SU-DHL-6 (cell line): ENCODE measurements at regions not wholly inside any gene's neighbourhood (a gene's known extent, or its start where the extent isn't known, plus 50 kb on each side); places are given as distances from the start of the nearest gene placed in this dataset.

ENCODE experiments used
- H2AFZ ChIP-seq: fragments of 200-600 bp; sonication (generic); 2 replicates; pipeline ENCODE4 v1.6.1; 2014; ENCODE audit warnings: low read depth, mild to moderate bottlenecking, moderate library complexity, mixed read lengths, antibody characterized with exemption, low read length; ENCODE audit not compliant: severe bottlenecking
- H3F3A ChIP-seq: fragments of 200-600 bp; shearing (Covaris generic); 2 replicates; pipeline ENCODE4 v1.6.0; 2016; ENCODE audit warnings: antibody characterized with exemption, mild to moderate bottlenecking; ENCODE audit not compliant: insufficient read depth
- H3K27ac ChIP-seq: fragments of 200-600 bp; sonication (generic); 2 replicates; pipeline ENCODE4 v1.5.1; 2016; ENCODE audit warnings: low read depth, mild to moderate bottlenecking, low read length, moderate library complexity, mixed read lengths
- H3K27me3 ChIP-seq: fragments of 200-600 bp; sonication (generic), shearing (Covaris generic); 2 replicates; pipeline ENCODE4 v1.6.0; 2014; ENCODE audit warnings: mild to moderate bottlenecking, low read length
- H3K36me3 ChIP-seq: fragments of 200-600 bp; sonication (generic); 2 replicates; pipeline ENCODE4 v1.6.1; 2014; ENCODE audit warnings: mild to moderate bottlenecking, low read length, mixed read lengths
- H3K4me2 ChIP-seq: fragments of 300-600, 200-600 bp; shearing (Covaris generic), sonication (generic); 2 replicates; pipeline ENCODE4 v1.6.0; 2014; ENCODE audit warnings: low read length, low read depth, mild to moderate bottlenecking; ENCODE audit not compliant: poor library complexity, severe bottlenecking
- H3K4me3 ChIP-seq: fragments of 200-600 bp; sonication (generic); 2 replicates; pipeline ENCODE4 v1.5.1; 2014; ENCODE audit warnings: antibody characterized with exemption, low read length, mild to moderate bottlenecking, mixed read lengths; ENCODE audit not compliant: insufficient read depth, poor library complexity, severe bottlenecking
- H3K79me2 ChIP-seq: fragments of 200-600 bp; sonication (generic); 2 replicates; pipeline ENCODE4 v1.6.1; 2014; ENCODE audit warnings: mild to moderate bottlenecking, low read length, moderate library complexity; ENCODE audit not compliant: insufficient read depth
- H3K9ac ChIP-seq: fragments of 200-600 bp; sonication (generic); 2 replicates; pipeline ENCODE4 v1.7.0; 2014; ENCODE audit warnings: mild to moderate bottlenecking, low read length
- H3K9me2 ChIP-seq: fragments of 200-600 bp; sonication (generic); replicated peaks from 2 replicates; pipeline ENCODE4 v1.6.1; 2014; ENCODE audit warnings: low read length; ENCODE audit not compliant: insufficient read depth
- H3K9me3 ChIP-seq: fragments of 200-600 bp; sonication (generic); 2 replicates; pipeline ENCODE4 v1.6.1; 2014; ENCODE audit warnings: low read length, mixed read lengths; ENCODE audit not compliant: insufficient read depth
- H4K20me1 ChIP-seq: fragments of 200-600 bp; sonication (generic); 2 replicates; pipeline ENCODE4 v1.6.1; 2014; ENCODE audit warnings: low read depth, mild to moderate bottlenecking, antibody characterized with exemption, low read length, moderate library complexity, mixed read lengths
- EZH2phosphoT487 ChIP-seq: fragments of 200-600 bp; sonication (generic), shearing (Covaris generic); conservative IDR thresholded peaks from 2 replicates; pipeline ENCODE4 v1.6.1; 2018; ENCODE audit warnings: mild to moderate bottlenecking, antibody characterized with exemption, low read length, moderate library complexity, mixed read lengths
- TF ChIP-seq, protein P1 (sequence below): fragments of 200-600 bp; sonication (generic); IDR thresholded peaks from one replicate; pipeline ENCODE4 v1.5.1; 2017; ENCODE audit warnings: antibody characterized with exemption, mild to moderate bottlenecking, low read length, moderate library complexity; ENCODE audit not compliant: insufficient read depth, poor library complexity, severe bottlenecking

DNA sequence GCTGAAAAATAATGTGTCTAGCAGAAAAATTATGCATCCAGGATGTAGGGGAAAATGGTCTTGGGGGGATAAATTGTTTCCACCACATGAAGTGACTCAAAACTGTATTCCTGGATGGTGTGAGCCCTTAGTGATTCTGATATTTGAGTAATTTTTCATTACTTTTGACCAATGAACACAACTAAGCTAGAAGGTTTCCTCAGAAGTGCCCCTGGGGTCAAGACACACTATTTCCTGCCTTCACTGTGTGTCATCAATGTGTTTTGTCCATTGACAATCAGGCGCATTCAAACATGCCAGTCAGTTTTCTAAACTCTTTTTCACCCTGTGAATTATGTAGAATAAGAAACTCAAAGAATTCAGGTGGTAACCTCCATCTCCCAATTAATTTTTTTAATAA is 130.5 kb upstream of the REG3G start:
- H3F3A ChIP-seq, result no peaks in the 10 kb centered on the region
- no peaks in the 10 kb centered on the region for H3K36me3 ChIP-seq
- no peak overlapping the region for H3K4me3 ChIP-seq

DNA sequence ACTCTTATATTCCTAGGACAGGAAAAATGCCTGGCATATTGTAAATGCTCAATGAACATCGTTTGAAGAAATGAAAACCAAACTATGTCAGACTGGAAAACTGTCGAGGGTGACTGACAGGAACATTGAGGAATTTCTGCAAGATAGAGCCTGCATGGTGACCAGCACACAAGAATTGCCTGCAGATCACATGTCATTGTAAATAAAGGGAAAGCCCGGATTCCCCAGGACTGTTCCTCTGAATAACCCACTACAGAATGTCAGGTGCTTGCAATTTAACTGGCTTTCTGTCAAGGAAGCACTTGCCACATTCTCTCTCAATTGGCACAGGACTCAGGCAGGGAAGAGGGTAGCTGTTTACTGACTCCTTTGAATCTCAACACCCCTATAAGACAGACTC is 129.0 kb upstream of the REG3G start:
- H3K27me3 ChIP-seq, result no peaks in the 10 kb centered on the region
- no peaks in the 10 kb centered on the region for H3K9me2 ChIP-seq
- H3K4me2 ChIP-seq, result no peak overlapping the region
- H3K4me3 ChIP-seq, result no peak overlapping the region
- no peak overlapping the region for H2AFZ ChIP-seq
- no peaks in the 10 kb centered on the region for H3K9me3 ChIP-seq
- TF ChIP-seq, protein P1, sequence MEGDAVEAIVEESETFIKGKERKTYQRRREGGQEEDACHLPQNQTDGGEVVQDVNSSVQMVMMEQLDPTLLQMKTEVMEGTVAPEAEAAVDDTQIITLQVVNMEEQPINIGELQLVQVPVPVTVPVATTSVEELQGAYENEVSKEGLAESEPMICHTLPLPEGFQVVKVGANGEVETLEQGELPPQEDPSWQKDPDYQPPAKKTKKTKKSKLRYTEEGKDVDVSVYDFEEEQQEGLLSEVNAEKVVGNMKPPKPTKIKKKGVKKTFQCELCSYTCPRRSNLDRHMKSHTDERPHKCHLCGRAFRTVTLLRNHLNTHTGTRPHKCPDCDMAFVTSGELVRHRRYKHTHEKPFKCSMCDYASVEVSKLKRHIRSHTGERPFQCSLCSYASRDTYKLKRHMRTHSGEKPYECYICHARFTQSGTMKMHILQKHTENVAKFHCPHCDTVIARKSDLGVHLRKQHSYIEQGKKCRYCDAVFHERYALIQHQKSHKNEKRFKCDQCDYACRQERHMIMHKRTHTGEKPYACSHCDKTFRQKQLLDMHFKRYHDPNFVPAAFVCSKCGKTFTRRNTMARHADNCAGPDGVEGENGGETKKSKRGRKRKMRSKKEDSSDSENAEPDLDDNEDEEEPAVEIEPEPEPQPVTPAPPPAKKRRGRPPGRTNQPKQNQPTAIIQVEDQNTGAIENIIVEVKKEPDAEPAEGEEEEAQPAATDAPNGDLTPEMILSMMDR, result no peak
- TF ChIP-seq EZH2phosphoT487, result no peak
- H3K79me2 ChIP-seq, result no peaks in the 10 kb centered on the region
- H3K27ac ChIP-seq, result no peak overlapping the region
- H3K9ac ChIP-seq, result no peak overlapping the region
- no peaks in the 10 kb centered on the region for H3K36me3 ChIP-seq
- no peaks in the 10 kb centered on the region for H4K20me1 ChIP-seq
- no peaks in the 10 kb centered on the region for H3F3A ChIP-seq

More for the DNA sequence above, 130.5 kb upstream of the REG3G start:
- Histone ChIP-seq H3K9me3 (no peaks in the 10 kb centered on the region), H3K27me3 (no peaks in the 10 kb centered on the region), H3K79me2 (no peaks in the 10 kb centered on the region), H3K9ac (no peak overlapping the region), H4K20me1 (no peaks in the 10 kb centered on the region), H2AFZ (no peak overlapping the region), H3K4me2 (no peak overlapping the region), H3K9me2 (no peaks in the 10 kb centered on the region), H3K27ac (no peak overlapping the region)
- TF ChIP-seq EZH2phosphoT487, result no peak
- TF ChIP-seq, protein P1, result no peak

DNA sequence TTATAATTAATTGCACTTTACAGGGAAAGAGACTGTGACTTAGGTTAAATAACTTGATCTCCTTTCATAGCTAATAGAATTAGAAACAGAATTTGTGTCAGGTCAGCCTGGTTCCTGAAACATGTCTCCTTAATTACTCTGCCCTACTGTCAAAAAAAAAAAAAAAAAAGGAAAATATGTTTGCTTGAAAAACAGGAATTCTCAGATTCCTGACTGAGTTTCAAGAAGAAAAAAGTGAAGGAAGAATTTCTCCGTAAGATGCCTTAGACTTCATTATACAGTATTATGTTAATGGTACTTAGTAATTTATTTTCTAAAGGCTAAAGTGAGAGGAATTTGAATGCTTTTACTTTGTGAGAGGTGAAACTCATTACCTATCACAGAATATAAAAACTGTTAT is 118.4 kb upstream of the REG3G start:
- no peak overlapping the region for H3K9ac ChIP-seq
- no peaks in the 10 kb centered on the region for H4K20me1 ChIP-seq
- H3K27ac ChIP-seq, result no peak overlapping the region
- no peak overlapping the region for H3K4me2 ChIP-seq
- H3K27me3 ChIP-seq, result no peaks in the 10 kb centered on the region; the same call in 1 of the 2 replicates
- H3K4me3 ChIP-seq, result no peak overlapping the region
- H3K79me2 ChIP-seq, result no peaks in the 10 kb centered on the region
- H3K9me2 ChIP-seq, result no peaks in the 10 kb centered on the region
- H3K36me3 ChIP-seq, result no peaks in the 10 kb centered on the region
- no peaks in the 10 kb centered on the region for H3K9me3 ChIP-seq
- no peak overlapping the region for H2AFZ ChIP-seq
- H3F3A ChIP-seq, result no peaks in the 10 kb centered on the region
- TF ChIP-seq EZH2phosphoT487, result no peak
- TF ChIP-seq, protein P1, result no peak

DNA sequence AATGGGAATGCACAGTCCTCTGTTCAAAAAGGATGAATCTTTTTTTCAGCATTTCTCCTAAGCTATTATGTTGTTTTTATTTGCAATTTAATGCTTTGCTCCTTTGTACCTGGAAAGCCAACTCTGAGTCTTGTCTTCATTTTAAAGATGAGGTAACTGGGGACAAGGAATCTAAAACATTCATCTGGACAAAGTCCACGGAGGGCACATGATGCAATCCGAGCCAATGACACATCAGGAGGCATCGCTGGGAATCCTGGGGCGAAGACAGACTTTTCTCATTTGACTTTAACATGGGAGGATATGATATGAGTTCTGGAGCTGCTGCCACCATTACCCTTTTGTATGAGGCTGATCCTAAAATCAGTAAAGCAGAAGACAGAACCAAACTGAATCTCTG is 116.5 kb upstream of the REG3G start:
- H3K9ac ChIP-seq, result no peak overlapping the region
- H4K20me1 ChIP-seq, result no peaks in the 10 kb centered on the region
- no peak overlapping the region for H3K27ac ChIP-seq
- no peak overlapping the region for H3K4me3 ChIP-seq
- no peaks in the 10 kb centered on the region for H3K36me3 ChIP-seq
- H3K9me2 ChIP-seq, result no peaks in the 10 kb centered on the region
- no peak for TF ChIP-seq EZH2phosphoT487
- TF ChIP-seq, protein P1, result no peak
- no peaks in the 10 kb centered on the region for H3K79me2 ChIP-seq
- no peaks in the 10 kb centered on the region for H3K9me3 ChIP-seq
- H3K27me3 ChIP-seq, result no peaks in the 10 kb centered on the region; the same call in 1 of the 2 replicates
- no peaks in the 10 kb centered on the region for H3F3A ChIP-seq
- H2AFZ ChIP-seq, result no peak overlapping the region
- no peak overlapping the region for H3K4me2 ChIP-seq
